SU-DHL-6 (cell line): ENCODE measurements at regions not wholly inside any gene's neighbourhood (a gene's known extent, or its start where the extent isn't known, plus 50 kb on each side); places are given as distances from the start of the nearest gene placed in this dataset.

Source experiments
- H2AFZ ChIP-seq: fragments of 200-600 bp; sonication (generic); 2 replicates; pipeline ENCODE4 v1.6.1; 2014; ENCODE audit warnings: low read depth, mild to moderate bottlenecking, moderate library complexity, mixed read lengths, antibody characterized with exemption, low read length; ENCODE audit not compliant: severe bottlenecking
- H3F3A ChIP-seq: fragments of 200-600 bp; shearing (Covaris generic); 2 replicates; pipeline ENCODE4 v1.6.0; 2016; ENCODE audit warnings: antibody characterized with exemption, mild to moderate bottlenecking; ENCODE audit not compliant: insufficient read depth
- H3K27ac ChIP-seq: fragments of 200-600 bp; sonication (generic); 2 replicates; pipeline ENCODE4 v1.5.1; 2016; ENCODE audit warnings: low read depth, mild to moderate bottlenecking, low read length, moderate library complexity, mixed read lengths
- H3K27me3 ChIP-seq: fragments of 200-600 bp; sonication (generic), shearing (Covaris generic); 2 replicates; pipeline ENCODE4 v1.6.0; 2014; ENCODE audit warnings: mild to moderate bottlenecking, low read length
- H3K36me3 ChIP-seq: fragments of 200-600 bp; sonication (generic); 2 replicates; pipeline ENCODE4 v1.6.1; 2014; ENCODE audit warnings: mild to moderate bottlenecking, low read length, mixed read lengths
- H3K4me2 ChIP-seq: fragments of 300-600, 200-600 bp; shearing (Covaris generic), sonication (generic); 2 replicates; pipeline ENCODE4 v1.6.0; 2014; ENCODE audit warnings: low read length, low read depth, mild to moderate bottlenecking; ENCODE audit not compliant: poor library complexity, severe bottlenecking
- H3K4me3 ChIP-seq: fragments of 200-600 bp; sonication (generic); 2 replicates; pipeline ENCODE4 v1.5.1; 2014; ENCODE audit warnings: antibody characterized with exemption, low read length, mild to moderate bottlenecking, mixed read lengths; ENCODE audit not compliant: insufficient read depth, poor library complexity, severe bottlenecking
- H3K79me2 ChIP-seq: fragments of 200-600 bp; sonication (generic); 2 replicates; pipeline ENCODE4 v1.6.1; 2014; ENCODE audit warnings: mild to moderate bottlenecking, low read length, moderate library complexity; ENCODE audit not compliant: insufficient read depth
- H3K9ac ChIP-seq: fragments of 200-600 bp; sonication (generic); 2 replicates; pipeline ENCODE4 v1.7.0; 2014; ENCODE audit warnings: mild to moderate bottlenecking, low read length
- H3K9me2 ChIP-seq: fragments of 200-600 bp; sonication (generic); replicated peaks from 2 replicates; pipeline ENCODE4 v1.6.1; 2014; ENCODE audit warnings: low read length; ENCODE audit not compliant: insufficient read depth
- H3K9me3 ChIP-seq: fragments of 200-600 bp; sonication (generic); 2 replicates; pipeline ENCODE4 v1.6.1; 2014; ENCODE audit warnings: low read length, mixed read lengths; ENCODE audit not compliant: insufficient read depth
- H4K20me1 ChIP-seq: fragments of 200-600 bp; sonication (generic); 2 replicates; pipeline ENCODE4 v1.6.1; 2014; ENCODE audit warnings: low read depth, mild to moderate bottlenecking, antibody characterized with exemption, low read length, moderate library complexity, mixed read lengths
- EZH2phosphoT487 ChIP-seq: fragments of 200-600 bp; sonication (generic), shearing (Covaris generic); conservative IDR thresholded peaks from 2 replicates; pipeline ENCODE4 v1.6.1; 2018; ENCODE audit warnings: mild to moderate bottlenecking, antibody characterized with exemption, low read length, moderate library complexity, mixed read lengths
- TF ChIP-seq, protein P1 (sequence below): fragments of 200-600 bp; sonication (generic); IDR thresholded peaks from one replicate; pipeline ENCODE4 v1.5.1; 2017; ENCODE audit warnings: antibody characterized with exemption, mild to moderate bottlenecking, low read length, moderate library complexity; ENCODE audit not compliant: insufficient read depth, poor library complexity, severe bottlenecking

DNA sequence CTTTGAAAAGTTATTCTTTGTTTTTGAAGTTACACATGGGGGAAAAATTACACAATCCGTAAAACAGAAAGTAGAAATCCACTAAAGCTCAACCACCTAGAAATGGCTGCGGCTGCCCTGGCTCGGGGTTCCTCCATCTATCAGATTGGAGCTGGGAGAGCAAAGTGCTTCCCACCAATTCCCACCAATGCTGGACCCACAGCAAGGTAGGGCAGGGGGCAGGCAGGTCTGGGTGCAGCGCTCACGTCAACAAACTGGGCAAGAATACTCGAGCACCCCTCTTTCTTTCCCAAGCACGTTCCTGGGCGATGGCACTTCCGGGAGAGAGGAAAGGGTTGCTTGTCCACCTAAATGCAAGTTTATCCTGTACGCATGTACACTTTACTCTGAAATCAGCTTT, 217.6 kb downstream of the NDUFA10 start:
- no peak overlapping the region for H2AFZ ChIP-seq
- no peak for TF ChIP-seq EZH2phosphoT487
- TF ChIP-seq, protein P1, sequence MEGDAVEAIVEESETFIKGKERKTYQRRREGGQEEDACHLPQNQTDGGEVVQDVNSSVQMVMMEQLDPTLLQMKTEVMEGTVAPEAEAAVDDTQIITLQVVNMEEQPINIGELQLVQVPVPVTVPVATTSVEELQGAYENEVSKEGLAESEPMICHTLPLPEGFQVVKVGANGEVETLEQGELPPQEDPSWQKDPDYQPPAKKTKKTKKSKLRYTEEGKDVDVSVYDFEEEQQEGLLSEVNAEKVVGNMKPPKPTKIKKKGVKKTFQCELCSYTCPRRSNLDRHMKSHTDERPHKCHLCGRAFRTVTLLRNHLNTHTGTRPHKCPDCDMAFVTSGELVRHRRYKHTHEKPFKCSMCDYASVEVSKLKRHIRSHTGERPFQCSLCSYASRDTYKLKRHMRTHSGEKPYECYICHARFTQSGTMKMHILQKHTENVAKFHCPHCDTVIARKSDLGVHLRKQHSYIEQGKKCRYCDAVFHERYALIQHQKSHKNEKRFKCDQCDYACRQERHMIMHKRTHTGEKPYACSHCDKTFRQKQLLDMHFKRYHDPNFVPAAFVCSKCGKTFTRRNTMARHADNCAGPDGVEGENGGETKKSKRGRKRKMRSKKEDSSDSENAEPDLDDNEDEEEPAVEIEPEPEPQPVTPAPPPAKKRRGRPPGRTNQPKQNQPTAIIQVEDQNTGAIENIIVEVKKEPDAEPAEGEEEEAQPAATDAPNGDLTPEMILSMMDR: no peak
- H3K4me2 ChIP-seq: no peak overlapping the region
- H3K9me2 ChIP-seq: no peaks in the 10 kb centered on the region
- no peak overlapping the region for H3K27ac ChIP-seq
- H3K36me3 ChIP-seq: no peaks in the 10 kb centered on the region
- H3K27me3 ChIP-seq: no peaks in the 10 kb centered on the region
- no peak overlapping the region for H3K4me3 ChIP-seq
- no peaks in the 10 kb centered on the region for H3K79me2 ChIP-seq
- no peak overlapping the region for H3K9ac ChIP-seq
- no peaks in the 10 kb centered on the region for H3K9me3 ChIP-seq
- no peaks in the 10 kb centered on the region for H3F3A ChIP-seq
- H4K20me1 ChIP-seq: no peaks in the 10 kb centered on the region

DNA sequence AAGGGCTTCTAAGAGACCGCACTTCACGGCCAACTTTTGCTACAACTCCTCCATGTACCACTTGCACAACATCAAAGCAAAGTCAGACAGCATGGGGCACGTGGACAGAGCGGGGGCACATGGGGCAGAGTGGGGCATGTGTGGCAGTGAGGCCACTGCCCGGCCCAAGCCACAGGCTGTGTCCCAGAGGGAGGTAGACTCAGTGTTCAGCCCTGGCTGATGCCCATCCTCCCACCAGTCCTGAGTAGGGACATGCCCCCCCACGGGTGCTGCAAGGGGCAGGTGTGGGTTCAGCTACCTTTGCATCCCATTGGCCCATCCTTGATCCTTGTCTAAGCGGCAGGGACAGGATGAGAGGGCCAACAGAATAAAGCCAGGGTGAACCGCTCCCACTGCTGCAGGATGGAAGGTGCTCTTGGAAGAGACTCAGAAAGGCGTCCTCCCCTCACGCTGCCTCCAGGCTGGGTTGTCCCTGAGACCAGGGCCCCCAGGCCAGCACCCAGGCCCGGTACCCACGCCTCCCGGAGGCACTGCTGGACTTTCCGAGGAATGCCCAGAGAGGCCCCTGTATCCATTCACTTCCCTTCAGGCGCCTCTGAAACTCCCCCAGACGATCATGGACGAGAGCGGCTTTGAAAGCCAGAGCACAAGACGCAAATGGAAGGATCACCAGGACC, 218.2 kb downstream of the NDUFA10 start:
- H3K9me2 ChIP-seq: no peaks in the 10 kb centered on the region
- TF ChIP-seq, protein P1: no peak
- no peak for TF ChIP-seq EZH2phosphoT487
- no peaks in the 10 kb centered on the region for H3K27me3 ChIP-seq
- no peak overlapping the region for H3K27ac ChIP-seq
- no peaks in the 10 kb centered on the region for H3K36me3 ChIP-seq
- no peaks in the 10 kb centered on the region for H4K20me1 ChIP-seq
- no peaks in the 10 kb centered on the region for H3F3A ChIP-seq
- no peak overlapping the region for H3K4me3 ChIP-seq
- H3K9me3 ChIP-seq: no peaks in the 10 kb centered on the region
- no peak overlapping the region for H2AFZ ChIP-seq
- H3K79me2 ChIP-seq: no peaks in the 10 kb centered on the region
- no peak overlapping the region for H3K9ac ChIP-seq
- H3K4me2 ChIP-seq: no peak overlapping the region

DNA sequence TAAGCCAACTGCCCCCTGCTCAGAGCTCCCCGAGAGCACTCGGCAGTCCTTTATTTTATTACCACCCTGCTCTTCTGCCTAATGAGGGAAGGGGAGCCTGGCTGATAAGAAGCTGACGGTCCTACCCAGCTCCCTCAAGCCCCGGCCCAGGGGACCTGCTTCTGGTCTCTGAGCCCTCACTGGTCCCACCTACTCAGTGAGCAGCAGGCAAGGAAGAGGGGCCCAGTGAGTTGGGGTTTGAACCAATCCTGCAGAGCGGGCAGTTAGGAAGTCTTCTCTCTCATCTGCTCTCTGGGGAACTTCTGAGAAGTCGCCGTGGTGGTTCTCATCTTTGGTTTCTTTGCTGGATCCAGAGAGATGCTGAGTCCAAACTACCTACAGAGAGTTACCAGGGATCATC, 218.9 kb downstream of the NDUFA10 start:
- Histone ChIP-seq H4K20me1 (no peaks in the 10 kb centered on the region), H3K4me2 (no peak overlapping the region), H3K9me2 (no peaks in the 10 kb centered on the region)

More for the DNA sequence above, 218.9 kb downstream of the NDUFA10 start:
- TF ChIP-seq, protein P1: no peak
- TF ChIP-seq EZH2phosphoT487: no peak
- H3K27ac ChIP-seq: no peak overlapping the region
- H3K9me3 ChIP-seq: no peaks in the 10 kb centered on the region
- H3K79me2 ChIP-seq: no peaks in the 10 kb centered on the region
- no peak overlapping the region for H2AFZ ChIP-seq
- no peak overlapping the region for H3K9ac ChIP-seq
- no peak overlapping the region for H3K4me3 ChIP-seq
- H3K36me3 ChIP-seq: no peaks in the 10 kb centered on the region
- H3F3A ChIP-seq: no peaks in the 10 kb centered on the region
- H3K27me3 ChIP-seq: no peaks in the 10 kb centered on the region
